HG02759 (cell line): ENCODE measurements at regions not wholly inside any gene's neighbourhood (a gene's known extent, or its start where the extent isn't known, plus 50 kb on each side); places are given as distances from the start of the nearest gene placed in this dataset.
"Not testable (repeated sequence)": the region's sequence is repeated elsewhere in the genome, so short reads cannot be mapped to it uniquely, and the experiment has no call there.

Source experiments
- ATAC-seq: cut with Tn5 transposase; IDR thresholded peaks from one replicate; pipeline ENCODE4 v1.9.1; 2021; ENCODE audit warnings: mild to moderate bottlenecking, moderate library complexity; ENCODE audit not compliant: unreplicated experiment

DNA sequence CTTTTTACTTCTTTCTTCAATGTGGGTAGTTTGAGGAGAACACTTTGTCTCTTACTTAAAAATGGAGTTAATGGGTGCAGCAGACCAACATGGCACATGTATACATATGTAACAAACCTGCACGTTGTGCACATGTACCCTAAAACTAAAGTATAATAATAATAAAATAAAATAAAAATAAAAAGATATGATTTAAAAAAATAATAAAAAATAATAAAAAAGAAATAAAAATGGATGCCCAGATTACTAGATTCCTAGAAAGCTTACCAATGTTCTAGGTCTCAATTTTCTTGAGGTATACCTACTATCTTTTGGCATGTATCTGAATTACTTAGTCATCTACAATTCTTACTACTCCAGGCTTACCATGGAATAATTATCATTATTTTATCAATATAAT is 2001.6 kb upstream of the CDH9 start:
- no peak for ATAC-seq

DNA sequence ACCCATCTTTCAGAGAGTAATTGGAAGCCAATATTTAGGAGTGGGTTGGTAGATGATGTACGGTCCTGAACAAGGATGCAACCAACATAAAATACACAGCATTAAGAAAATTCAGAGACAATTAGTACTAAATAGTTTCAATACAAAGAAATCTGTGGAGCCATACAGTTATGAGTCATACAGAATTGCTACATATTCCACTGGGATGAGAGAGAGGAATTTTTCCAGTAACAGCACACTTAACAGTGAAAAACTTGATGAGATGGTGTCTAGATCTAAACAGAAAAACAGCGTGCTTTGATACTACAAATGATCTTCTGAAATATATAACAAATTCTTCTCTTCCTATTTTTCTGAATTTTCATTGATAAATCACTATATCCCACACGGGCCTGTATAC is 1999.3 kb upstream of the CDH9 start:
- ATAC-seq: no peak

DNA sequence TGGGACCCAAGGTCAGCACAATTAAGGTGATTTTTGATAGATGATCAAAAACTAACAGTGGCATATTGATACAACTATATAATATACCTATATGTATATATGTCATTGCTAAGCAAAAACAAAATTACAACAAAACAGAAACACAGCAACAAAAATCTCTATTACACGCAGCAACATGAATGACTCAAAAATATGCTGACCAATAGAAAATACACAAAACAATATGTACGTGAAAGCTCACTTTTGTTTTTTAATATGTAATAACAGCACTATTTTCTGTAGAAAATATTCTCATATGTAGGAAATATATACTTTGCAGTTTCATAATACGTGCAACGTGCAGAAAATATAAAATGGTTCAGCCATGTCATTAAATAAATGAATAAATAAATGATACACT is 1985.7 kb upstream of the CDH9 start:
- ATAC-seq: no peak

DNA sequence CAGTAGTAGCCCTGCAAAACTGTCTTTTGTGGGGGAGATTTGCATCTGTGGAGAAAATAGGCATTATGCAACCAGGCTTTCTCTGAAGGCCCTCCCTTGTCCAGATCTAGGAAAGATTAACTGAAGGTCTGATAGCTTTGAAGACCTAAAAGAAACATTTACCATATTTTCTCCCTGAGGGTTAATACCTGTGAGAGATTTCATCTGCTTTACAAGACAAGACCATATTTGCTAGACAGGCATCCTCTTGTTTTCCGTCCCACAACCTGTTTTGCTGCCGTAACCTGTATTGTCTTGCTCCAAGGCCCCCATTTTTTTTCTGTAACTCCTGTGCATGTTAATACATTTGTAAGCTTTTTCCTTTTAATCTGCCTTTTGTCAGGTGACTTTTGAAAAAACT is 1985.2 kb upstream of the CDH9 start:
- no peak for ATAC-seq

DNA sequence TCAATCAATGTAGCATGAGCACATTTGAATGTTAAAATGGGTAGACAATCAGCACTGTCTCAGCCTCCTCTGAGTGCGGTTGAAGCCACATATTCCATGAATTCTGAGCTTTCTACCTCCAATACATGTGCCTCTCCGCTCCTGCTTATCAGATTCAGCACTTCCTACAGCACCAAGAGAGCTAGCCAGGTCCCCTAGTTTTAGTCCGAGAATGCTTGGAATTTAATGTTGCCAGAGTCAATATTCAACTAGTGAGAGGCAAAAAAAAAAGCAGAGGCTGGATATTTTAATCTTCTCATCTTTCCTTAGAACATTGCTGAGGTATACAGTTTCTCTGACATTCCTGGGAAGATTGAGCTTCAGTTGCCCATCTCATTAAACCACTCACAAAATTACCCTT is 1979.1 kb upstream of the CDH9 start:
- no peak for ATAC-seq

DNA sequence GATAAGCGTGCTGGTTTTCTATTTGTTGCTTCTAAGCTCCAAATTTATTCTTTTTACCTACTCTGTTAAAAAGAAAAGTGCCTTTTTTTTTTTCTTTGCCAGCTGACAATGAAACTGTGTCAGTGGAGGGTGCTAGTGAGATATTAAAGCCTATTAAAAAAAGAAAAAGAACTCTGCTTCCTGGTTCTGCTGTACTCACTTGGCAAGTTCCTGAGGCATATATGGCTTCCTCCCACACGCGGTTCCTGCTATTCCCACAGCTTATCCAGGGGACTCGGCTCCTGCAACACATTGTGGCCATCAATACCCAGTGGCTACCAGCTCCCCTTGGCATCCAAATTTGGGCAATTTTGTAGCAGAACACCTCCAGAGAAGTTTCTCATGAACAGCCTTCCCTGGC is 1977.7 kb upstream of the CDH9 start:
- no peak for ATAC-seq

DNA sequence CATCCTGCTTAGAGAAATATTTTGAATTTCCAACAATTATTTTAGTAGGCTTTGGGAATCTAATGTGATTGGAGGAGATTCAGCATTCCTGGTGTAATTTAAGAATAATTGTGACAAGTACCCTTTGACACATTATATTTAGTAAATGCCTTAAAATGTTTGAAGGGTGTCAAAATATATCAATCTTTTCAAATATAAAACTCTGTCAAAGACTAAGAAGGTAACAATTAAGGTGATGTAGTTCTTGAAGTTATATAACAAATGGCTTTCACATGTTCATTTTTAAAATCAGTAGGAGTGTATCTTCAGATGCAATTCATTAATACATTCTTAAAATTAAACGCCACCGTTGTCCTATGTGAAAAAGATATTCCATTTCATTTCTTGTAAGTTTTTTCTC is 1977.1 kb upstream of the CDH9 start:
- ATAC-seq: no peak

DNA sequence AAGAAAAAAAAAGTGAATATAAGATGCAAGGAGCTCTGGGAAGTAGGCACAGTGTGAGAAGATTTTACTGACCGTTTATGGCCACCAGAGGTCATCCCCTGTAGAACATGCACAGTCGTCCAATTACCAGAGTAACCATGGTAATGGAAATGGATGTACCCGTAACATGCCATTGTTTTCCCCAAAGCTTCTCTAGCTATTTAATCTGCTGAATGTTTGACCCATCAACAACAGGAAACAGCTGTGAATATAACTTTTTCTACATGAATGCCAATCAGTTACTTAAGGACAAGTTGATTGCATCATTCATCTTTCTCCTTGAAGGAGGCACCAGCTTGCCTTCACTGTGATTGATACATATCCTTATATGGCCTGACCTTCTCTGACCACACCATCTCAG is 1967.0 kb upstream of the CDH9 start:
- ATAC-seq: no peak

DNA sequence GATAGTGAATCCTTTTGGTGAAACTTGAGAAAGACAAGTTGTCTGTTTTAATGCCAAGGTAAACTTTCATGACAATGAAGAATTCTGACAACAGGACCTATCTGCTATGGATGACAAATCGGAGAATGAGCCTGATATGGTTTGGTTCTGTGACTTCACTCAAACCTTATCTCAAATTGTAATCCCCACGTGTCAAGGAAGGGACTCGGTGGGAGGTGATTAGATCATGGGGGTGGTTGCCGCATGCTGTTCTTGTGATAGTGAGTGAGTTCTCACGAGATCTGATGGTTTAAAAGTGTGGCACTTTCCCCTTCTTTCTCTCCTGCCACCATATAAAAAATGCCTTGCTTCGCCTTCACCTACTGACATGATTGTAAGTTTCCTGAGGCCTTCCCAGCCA is 1964.1 kb upstream of the CDH9 start:
- no peak for ATAC-seq

DNA sequence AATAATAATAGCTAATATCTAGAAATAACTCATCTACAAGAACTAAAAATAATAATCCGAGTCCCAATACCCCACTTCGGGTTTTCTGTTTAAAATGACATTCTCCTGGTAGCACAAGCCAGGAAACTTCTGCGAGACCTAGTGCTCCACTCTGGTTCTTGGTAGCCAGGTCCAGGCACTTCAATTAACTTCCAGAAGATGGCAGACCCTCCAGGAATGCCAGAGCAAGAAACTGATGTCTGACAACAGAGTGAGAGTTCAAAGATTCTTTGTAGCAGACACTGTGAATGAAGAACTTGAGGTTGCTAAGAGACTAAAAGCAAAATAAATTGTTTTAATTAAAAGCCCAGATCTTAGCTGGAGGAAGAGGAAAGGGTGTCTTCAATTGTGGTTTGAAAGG is 1963.3 kb upstream of the CDH9 start:
- no peak for ATAC-seq

DNA sequence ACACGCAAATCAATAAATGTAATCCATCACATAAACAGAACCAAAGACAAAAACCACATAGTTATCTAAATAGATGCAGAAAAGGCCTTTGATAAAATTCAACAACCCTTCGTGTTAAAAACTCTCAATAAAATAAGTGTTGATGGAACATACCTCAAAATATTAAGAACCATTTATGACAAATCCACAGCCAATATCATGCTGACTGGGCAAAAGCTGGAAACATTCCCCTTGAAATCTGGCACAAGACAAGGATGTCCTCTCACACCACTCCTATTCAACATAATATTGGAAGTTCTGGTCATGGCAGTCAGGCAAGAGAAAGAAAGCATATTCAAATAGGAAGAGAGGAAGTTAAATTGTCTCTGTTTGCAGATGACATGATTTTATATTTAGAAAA is 1946.3 kb upstream of the CDH9 start:
- ATAC-seq: no peak

DNA sequence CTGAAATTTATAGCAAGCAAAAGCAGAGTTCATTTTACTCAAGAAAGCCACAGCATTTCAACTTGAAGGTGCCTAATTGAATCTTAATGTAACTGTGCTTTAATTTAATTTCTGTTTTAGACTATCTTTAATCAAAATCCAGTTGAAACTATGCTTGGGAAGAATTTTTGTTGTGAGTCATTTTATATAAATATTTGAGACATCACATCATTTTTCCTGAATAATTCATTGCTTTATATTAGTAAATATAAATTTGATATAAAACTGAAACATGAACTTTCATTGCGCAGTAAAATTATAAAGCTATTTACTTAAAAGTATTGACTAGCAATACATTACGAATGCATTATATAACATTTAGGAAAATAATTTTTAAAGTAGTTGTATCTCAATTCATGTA is 1937.1 kb upstream of the CDH9 start:
- ATAC-seq: no peak

DNA sequence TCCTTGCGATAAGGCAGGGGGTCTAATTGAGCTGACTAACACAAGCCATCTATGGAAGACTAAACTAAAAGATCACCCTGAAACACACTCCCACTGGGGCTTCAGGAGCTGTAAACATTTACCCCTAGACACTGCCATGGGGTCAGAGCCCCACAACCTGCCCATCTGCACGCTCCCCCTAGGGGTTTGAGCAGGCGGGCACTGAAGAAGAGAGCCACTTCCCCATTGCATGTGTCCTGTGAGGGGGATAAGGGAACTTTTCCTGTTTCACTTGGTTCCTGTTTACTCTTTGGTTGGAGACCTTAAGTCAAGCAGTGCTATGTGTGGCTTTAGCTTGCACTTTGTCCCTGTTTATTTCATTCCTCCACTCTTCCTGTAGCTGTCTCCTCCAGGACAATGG is 1929.5 kb upstream of the CDH9 start:
- ATAC-seq: no peak

DNA sequence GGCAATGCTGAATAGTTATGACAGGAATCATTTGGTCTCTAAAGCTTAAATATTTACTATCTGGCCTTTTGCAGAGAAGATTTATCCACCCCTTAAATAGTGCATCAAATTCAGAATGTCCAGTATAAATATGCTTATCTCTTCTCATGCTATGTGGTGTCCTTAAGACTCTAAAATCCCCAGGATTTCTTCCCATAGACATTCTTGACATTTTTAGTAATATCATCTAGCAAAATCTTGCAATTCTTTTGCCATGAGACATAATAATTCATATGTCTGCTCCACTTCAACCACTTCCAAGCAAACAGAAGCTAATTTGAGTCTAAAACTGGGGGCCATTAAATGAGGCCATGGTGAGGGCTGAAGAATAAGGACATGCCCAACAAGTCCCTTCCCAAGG is 1923.4 kb upstream of the CDH9 start:
- no peak for ATAC-seq

DNA sequence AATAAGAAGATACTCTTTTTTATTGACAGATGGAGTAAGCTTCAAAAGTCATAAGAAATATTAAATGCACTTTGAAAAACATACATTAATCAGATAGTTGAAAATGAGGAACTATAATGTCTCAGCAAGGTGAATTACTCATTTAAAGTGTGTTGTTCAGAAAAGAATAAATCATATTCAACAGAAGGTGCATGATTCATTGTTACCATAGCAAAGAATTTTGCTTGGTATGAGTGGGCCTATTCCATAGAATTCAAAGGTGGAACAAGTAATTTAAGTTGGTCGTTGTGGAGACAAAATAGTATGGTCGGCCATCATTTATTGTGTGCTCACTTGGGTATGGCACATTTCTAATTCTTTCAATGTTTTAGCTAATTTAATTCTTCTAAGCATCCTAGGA is 1920.2 kb upstream of the CDH9 start:
- ATAC-seq: no peak

DNA sequence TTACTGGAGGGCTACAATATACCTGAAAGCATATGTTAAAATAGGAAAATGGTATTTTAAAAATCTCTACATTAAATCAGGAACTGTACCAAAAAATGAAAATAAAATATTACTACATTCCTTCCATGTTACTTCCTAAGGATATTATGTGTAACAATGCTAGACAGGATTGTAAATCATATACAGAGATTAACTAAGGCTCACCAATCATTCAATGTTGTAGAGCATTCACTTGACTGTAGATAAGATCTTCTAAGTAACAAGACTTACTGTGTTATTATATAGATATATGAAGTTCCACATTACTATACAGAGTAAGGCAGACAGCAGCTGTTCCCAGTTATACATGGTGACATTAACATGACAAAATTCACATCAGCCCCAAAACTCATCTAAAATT is 1919.1 kb upstream of the CDH9 start:
- ATAC-seq: no peak

DNA sequence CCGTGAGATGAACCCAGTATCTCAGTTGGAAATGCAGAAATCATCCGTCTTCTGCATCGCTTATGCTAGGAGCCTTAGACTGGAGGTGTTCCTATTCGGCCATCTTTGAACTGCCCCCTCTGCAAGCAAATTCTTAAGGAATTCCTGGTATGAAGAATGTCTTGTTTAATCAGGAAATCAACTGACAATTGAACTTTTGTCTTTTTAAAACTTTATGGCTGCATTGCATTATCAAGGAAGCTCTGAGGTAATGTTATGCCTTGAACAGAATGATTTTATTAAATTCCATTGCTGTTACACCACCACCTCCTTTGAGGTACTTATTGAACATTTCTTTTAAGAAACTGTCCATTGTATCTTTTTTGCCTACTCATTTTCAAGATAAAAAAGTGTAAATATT is 1915.7 kb upstream of the CDH9 start:
- no peak for ATAC-seq

DNA sequence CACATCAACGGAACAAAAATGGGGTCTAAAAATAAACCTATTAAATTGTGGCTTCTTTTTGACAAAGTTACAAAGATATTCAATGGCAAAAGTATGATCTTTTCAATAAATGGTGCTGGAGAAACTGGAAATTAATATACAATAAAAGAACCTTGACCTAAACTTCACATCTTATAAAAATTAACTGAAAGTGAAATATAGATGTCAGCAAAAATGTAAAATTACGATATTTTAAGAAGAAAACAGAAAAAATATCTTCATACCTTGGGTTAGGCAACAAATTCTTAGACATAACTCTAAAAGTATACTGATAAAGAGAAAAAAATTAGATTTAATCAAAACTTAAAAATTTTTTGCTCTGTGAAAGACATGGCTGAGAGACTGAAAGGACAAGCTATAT is 1909.5 kb upstream of the CDH9 start:
- ATAC-seq: no peak

DNA sequence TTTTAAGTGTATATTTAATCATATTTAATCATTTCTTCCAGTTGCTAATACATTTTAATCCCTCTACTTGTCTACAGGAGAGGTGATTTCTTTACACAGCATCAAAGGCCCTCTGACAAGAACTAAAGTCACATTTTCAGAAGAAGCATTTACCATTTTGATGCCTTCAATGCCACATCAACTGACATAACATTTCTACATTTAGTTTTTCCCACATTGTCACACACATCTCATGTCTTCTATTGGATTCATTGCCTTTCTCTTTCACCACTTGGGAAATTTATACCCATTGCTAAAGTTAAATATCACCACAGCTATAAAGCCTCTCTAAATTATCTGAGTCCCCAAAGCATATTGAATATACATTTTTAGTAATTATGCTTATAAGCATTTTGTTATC is 1907.5 kb upstream of the CDH9 start:
- no peak for ATAC-seq

DNA sequence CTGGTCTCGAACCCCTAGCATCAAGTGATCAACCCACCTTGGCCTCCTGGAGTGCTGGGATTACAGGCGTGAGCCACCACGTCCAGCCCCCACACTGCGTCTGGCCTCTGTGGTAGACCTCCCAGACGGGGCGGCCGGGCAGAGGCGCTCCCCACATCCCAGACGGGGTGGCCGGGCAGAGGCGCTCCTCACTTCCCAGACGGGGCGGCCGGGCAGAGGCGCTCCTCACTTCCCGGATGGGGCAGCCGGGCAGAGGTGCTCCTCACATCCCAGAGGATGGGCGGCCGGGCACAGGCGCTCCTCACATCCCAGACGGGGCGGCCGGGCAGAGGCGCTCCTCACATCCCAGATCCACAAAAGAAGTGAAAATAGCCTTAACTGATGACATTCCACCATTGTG is 1891.0 kb upstream of the CDH9 start:
- ATAC-seq: not testable (repeated sequence)

DNA sequence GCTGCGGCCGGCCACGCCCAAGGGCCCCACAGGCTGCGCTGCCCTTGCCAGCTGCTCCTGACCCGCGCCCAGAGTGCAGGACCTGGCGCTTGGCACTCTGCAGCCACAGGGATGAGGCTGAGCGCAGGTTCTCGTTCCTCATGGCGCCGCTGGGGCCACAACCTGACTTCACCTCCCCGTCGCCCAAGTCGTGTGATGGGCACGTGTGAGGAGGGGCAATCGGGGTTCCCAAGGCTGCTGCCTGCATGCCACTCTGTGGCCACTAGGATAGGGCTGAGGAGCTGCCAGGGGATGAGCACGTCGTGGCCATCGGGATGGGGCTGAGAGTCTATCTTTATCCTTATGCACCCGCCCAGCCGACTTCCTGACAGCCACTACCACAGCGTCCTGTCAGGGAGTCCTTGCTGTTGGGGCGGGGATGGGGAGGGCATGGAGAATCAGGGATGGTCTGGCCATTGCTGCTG is 1890.0 kb upstream of the CDH9 start:
- ATAC-seq: not testable (repeated sequence)

DNA sequence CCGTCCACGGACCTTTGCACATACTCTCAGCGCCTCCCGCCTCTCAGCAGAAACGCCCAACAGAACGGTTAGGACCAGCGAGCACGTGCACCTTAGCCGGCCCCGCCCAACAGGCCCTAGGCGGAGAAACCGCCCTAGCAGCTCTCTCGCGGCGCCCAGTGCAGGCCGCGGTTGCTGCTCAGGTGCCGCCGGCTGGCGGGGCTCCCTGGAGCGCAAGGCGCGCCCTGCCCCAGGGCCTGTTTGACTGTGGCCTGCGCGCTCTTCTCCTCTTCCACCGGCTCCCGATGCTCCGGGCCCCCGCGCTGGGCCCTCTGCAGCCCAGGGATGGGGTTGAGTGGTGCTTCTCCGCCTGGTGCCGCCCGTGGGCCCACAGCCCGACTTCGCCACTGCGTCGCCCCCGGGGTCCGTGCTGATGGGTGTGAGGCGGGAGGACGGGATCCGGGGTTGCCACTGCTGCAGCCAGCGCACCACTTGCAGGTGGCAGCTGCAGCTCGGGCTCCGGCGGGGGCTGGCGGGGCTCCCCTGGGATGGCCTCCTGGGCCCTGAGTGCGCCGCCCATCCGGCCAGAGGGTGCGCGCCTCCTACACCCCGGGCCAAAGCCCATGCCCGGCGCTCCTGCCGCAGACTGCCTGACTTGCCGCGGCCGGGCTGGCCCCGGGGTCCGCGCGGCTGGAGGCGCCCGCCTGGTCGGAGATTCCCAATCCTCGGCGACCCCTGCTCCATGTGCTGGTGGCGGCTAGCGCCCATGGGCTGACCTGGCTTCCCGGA is 1889.4 kb upstream of the CDH9 start:
- ATAC-seq: no peak

DNA sequence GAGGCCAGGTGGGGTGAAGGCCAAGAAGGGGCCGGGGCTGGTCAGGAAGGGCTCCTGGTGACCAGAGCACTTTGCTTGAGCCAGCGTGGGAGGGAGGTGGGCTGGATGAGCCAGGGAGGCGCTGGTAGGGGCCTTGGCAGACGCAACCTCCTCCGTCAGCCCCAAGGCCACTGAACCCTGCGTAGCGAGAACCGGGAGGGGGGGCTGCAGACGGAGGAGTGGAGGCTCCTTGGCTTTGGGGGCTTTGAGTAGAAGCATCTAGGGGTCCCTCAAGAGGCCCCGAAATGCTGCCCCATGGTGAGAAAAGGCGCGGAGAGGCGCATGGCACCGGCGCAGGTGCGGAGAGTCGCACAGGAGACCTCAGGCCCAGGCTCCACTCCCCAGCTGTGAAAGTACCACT is 1888.0 kb upstream of the CDH9 start:
- ATAC-seq: no peak
